Caco-2 (cell line): ENCODE measurements at regions not wholly inside any gene's neighbourhood (a gene's known extent, or its start where the extent isn't known, plus 50 kb on each side); places are given as distances from the start of the nearest gene placed in this dataset.

Experiments used
- BruUV-seq: library from RNA; stranded (reverse); fragments of 400-500 nt; replicated peaks from 2 replicates; lab custom pipeline; 2021; lab: Mats Ljungman, UMichigan
- CTCF ChIA-PET: fragments of 300-600 bp; sonication (Branson Sonifier 250); formaldehyde crosslinking; loops from one replicate; lab custom pipeline; 2022; ENCODE audit warnings: antibody characterized with exemption; lab: Charles Lee
- POLR2A ChIA-PET: fragments of 300-600 bp; sonication (Branson Sonifier 250); formaldehyde crosslinking; loops from one replicate; lab custom pipeline; 2022; ENCODE audit warnings: antibody characterized with exemption; lab: Charles Lee
- DNase-seq, 2 experiments: peaks; one replicate each; pipeline versions ENCODE4 v3.0.0 to v3.0.0-alpha.2; 2020 to 2022
- H3K27me3 ChIP-seq: replicated peaks from 2 replicates; pipeline ENCODE4 v1.6.0; 2011; ENCODE audit warnings: low read length; ENCODE audit not compliant: control insufficient read depth, insufficient read depth
- H3K36me3 ChIP-seq: 2 replicates; pipeline ENCODE4 v1.5.1; 2011; ENCODE audit warnings: low read length; ENCODE audit not compliant: control insufficient read depth, insufficient read depth
- H3K4me1 ChIP-seq: fragments of 250-450 bp; sonication (Bioruptor Pico); 2 replicates; pipeline ENCODE4 v1.5.1; 2020; ENCODE audit warnings: mild to moderate bottlenecking
- H3K4me3 ChIP-seq: 2 replicates; pipeline ENCODE4 v1.5.1; 2011; ENCODE audit warnings: low read depth, mild to moderate bottlenecking, control low read depth, low read length
- H3K9me3 ChIP-seq: fragments of 250-450 bp; sonication (Bioruptor Pico); 2 replicates; pipeline ENCODE4 v1.5.1; 2020; ENCODE audit warnings: mild to moderate bottlenecking, moderate library complexity
- H3K27ac Mint-ChIP-seq: one replicate; pipeline ENCODE4 v1.8.0; 2022; ENCODE audit warnings: mixed read lengths; ENCODE audit not compliant: unreplicated experiment
- H3K27me3 Mint-ChIP-seq: one replicate; pipeline ENCODE4 v1.8.0; 2022; ENCODE audit warnings: mixed read lengths; ENCODE audit not compliant: insufficient read depth, unreplicated experiment
- H3K36me3 Mint-ChIP-seq: one replicate; pipeline ENCODE4 v1.8.0; 2022; ENCODE audit warnings: mild to moderate bottlenecking, mixed read lengths; ENCODE audit not compliant: insufficient read depth, unreplicated experiment
- H3K4me1 Mint-ChIP-seq: one replicate; pipeline ENCODE4 v1.8.0; 2022; ENCODE audit warnings: low read depth, mixed read lengths; ENCODE audit not compliant: unreplicated experiment
- H3K4me3 Mint-ChIP-seq: one replicate; pipeline ENCODE4 v1.8.0; 2022; ENCODE audit warnings: mild to moderate bottlenecking, moderate library complexity, mixed read lengths; ENCODE audit not compliant: unreplicated experiment
- H3K9me3 Mint-ChIP-seq: one replicate; pipeline ENCODE4 v1.8.0; 2022; ENCODE audit warnings: mixed read lengths; ENCODE audit not compliant: unreplicated experiment
- CTCF ChIP-seq, 2 experiments: fragments of 200-600 bp in 1 of 2; IDR thresholded peaks; 1 replicate in 1 of 2; 2 replicates in 1 of 2; pipeline versions ENCODE4 v1.5.1 to v1.8.0; 2011 to 2022; ENCODE audit warnings: antibody characterized with exemption in 1 of 2, control low read depth in 1 of 2, inconsistent platforms in 1 of 2, low read depth in 1 of 2, low read length in 1 of 2, mild to moderate bottlenecking in 1 of 2, moderate library complexity in 1 of 2; ENCODE audit not compliant: insufficient read depth in 1 of 2, severe bottlenecking in 1 of 2, unreplicated experiment in 1 of 2
- intact Hi-C: fragments of 100-400 bp; cut with micrococcal nuclease; formaldehyde crosslinking; loops from one replicate; pipeline ENCODE4 v1.10.0; 2022; ENCODE audit not compliant: unreplicated experiment

- Mint-ChIP-seq H3K4me3 (no peak overlapping the region), H3K9me3 (peaks cover 13% of the 10 kb centered on the region), H3K36me3 (no peaks in the 10 kb centered on the region), H3K27ac (no peak overlapping the region), H3K27me3 (no peaks in the 10 kb centered on the region), H3K4me1 (no peaks in the 10 kb centered on the region)
- no TSS peak for BruUV-seq
- ChIA-PET CTCF (no interaction called here), POLR2A (no interaction called here)
- H3K4me1 ChIP-seq: no peaks in the 10 kb centered on the region
- H3K27me3 ChIP-seq: no peaks in the 10 kb centered on the region
- intact Hi-C loops: no loop called here
- no peaks in the 10 kb centered on the region for H3K36me3 ChIP-seq
- peaks cover 10% of the 10 kb centered on the region; the same call in 1 of the 2 replicates for H3K9me3 ChIP-seq
- no peak for TF ChIP-seq CTCF (IDR thresholded peaks at IDR 0.05; ENCODE audit: insufficient read depth in 1 of 2, low read depth in 1 of 2, low read length in 1 of 2, severe bottlenecking in 1 of 2, unreplicated experiment in 1 of 2)
- no peak for DNase-seq
- no peak overlapping the region for H3K4me3 ChIP-seq
Observed at GRCh38 chr13:89903115-89903514, 1444.4 kb upstream of the MIR17HG start.

DNA sequence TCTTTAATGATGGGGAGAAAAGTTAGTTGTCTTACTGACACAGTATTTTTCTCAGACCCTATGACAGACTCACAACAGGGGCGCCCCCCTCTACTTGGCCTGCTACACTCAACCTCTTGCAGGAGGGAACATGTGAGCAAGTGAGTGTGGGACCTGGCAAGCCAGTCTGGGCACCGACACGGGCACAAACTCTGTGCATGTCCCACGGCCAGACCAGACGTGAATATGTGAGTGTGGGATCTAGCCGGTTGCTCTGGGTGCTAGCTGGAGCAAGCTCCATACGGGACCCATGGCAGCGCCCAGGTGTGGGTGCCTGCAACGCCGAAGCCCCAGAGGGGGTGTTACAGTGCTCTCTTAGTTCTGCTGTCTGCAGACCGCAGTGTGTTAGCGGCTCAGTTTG, 1437.3 kb upstream of the MIR17HG start:
- DNase-seq: no peak
- Mint-ChIP-seq H3K27ac (no peak overlapping the region), H3K27me3 (peaks cover 3% of the 10 kb centered on the region), H3K9me3 (no peaks in the 10 kb centered on the region), H3K36me3 (no peaks in the 10 kb centered on the region), H3K4me3 (no peak overlapping the region), H3K4me1 (no peaks in the 10 kb centered on the region)
- Histone ChIP-seq H3K4me3 (no peak overlapping the region), H3K36me3 (no peaks in the 10 kb centered on the region), H3K9me3 (no peaks in the 10 kb centered on the region), H3K4me1 (no peaks in the 10 kb centered on the region), H3K27me3 (no peaks in the 10 kb centered on the region)
- no TSS peak for BruUV-seq
- POLR2A ChIA-PET: no interaction called here
- TF ChIP-seq CTCF (IDR thresholded peaks at IDR 0.05; ENCODE audit: insufficient read depth in 1 of 2, low read depth in 1 of 2, low read length in 1 of 2, severe bottlenecking in 1 of 2, unreplicated experiment in 1 of 2): no peak
- intact Hi-C loops: no loop called here
- CTCF ChIA-PET: no interaction called here

DNA sequence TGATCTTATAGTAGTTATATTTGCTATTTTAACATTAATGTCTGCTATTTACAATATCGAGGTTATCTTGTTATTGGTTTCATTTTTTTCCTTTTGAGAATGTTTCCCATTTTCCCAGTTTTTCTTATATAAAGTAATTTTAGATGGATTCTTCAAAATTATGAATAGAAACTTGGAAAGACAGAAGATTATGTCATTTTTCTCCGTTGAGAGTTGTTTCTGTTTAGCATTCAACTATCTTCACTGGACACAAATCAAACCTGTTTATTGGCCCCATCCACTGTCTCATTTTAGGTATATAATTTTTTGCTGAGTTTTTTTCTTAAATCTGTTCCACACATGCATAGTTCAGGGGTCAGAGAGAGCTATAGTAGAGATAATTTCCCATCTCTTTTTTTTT, 1430.9 kb upstream of the MIR17HG start:
- no TSS peak for BruUV-seq
- TF ChIP-seq CTCF (IDR thresholded peaks at IDR 0.05; ENCODE audit: insufficient read depth in 1 of 2, low read depth in 1 of 2, low read length in 1 of 2, severe bottlenecking in 1 of 2, unreplicated experiment in 1 of 2): no peak
- H3K27ac Mint-ChIP-seq: no peak overlapping the region
- ChIA-PET POLR2A (no interaction called here), CTCF (no interaction called here)
- H3K36me3 Mint-ChIP-seq: no peaks in the 10 kb centered on the region
- peaks cover 3% of the 10 kb centered on the region for H3K27me3 Mint-ChIP-seq
- Histone ChIP-seq H3K4me3 (no peak overlapping the region), H3K27me3 (no peaks in the 10 kb centered on the region), H3K9me3 (no peaks in the 10 kb centered on the region), H3K36me3 (no peaks in the 10 kb centered on the region), H3K4me1 (no peaks in the 10 kb centered on the region)
- intact Hi-C loops: no loop called here
- no peaks in the 10 kb centered on the region for H3K9me3 Mint-ChIP-seq
- no peaks in the 10 kb centered on the region for H3K4me1 Mint-ChIP-seq
- DNase-seq: no peak
- no peak overlapping the region for H3K4me3 Mint-ChIP-seq
